BE2C (cell line): ENCODE measurements at regions not wholly inside any gene's neighbourhood (a gene's known extent, or its start where the extent isn't known, plus 50 kb on each side); places are given as distances from the start of the nearest gene placed in this dataset.

ENCODE experiments used
- DNase-seq: peaks from one replicate; pipeline ENCODE4 v3.0.0-alpha.2; 2020
- H3K27me3 ChIP-seq: fragments of 250-450 bp; sonication (Bioruptor Pico); 2 replicates; pipeline ENCODE4 v1.5.1; 2020; ENCODE audit warnings: mild to moderate bottlenecking
- H3K36me3 ChIP-seq: fragments of 250-450 bp; sonication (Bioruptor Pico); 2 replicates; pipeline ENCODE4 v1.5.1; 2020; ENCODE audit warnings: mild to moderate bottlenecking
- H3K4me1 ChIP-seq: fragments of 250-450 bp; sonication (Bioruptor Pico); 2 replicates; pipeline ENCODE4 v1.5.1; 2020
- H3K4me3 ChIP-seq: 2 replicates; pipeline ENCODE4 v1.5.1; 2011; ENCODE audit warnings: low read depth, low read length
- H3K9me3 ChIP-seq: fragments of 250-450 bp; sonication (Bioruptor Pico); 2 replicates; pipeline ENCODE4 v1.5.1; 2020
- TF ChIP-seq, protein P1 (sequence below): IDR thresholded peaks from 2 replicates; pipeline ENCODE4 v1.5.1; 2012; ENCODE audit warnings: mild to moderate bottlenecking, low read depth, low read length

DNA sequence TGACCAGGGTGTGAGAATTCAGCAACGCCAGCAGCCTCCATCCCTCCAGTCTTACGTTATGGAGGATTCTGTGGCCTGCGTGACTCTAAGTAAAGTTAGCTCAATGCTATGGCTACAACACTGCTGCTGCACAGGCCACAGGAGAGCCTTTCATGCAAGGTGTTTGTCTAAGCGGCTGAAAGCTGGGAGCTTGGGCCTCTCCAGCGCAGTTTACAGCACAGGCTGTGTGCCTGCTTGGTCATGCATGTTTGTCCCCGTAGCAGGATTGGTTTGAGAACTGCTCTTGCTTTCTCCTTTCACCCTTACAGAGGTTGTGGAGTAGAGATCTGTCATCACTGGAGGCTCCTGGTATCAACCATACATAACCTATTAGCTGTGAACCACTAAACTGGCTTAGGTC is 113.1 kb upstream of the TMCC3 start:
- no peak for DNase-seq
- Histone ChIP-seq H3K4me1 (no peaks in the 10 kb centered on the region), H3K36me3 (no peaks in the 10 kb centered on the region), H3K4me3 (no peak overlapping the region), H3K9me3 (no peaks in the 10 kb centered on the region), H3K27me3 (no peaks in the 10 kb centered on the region)
- TF ChIP-seq, protein P1, sequence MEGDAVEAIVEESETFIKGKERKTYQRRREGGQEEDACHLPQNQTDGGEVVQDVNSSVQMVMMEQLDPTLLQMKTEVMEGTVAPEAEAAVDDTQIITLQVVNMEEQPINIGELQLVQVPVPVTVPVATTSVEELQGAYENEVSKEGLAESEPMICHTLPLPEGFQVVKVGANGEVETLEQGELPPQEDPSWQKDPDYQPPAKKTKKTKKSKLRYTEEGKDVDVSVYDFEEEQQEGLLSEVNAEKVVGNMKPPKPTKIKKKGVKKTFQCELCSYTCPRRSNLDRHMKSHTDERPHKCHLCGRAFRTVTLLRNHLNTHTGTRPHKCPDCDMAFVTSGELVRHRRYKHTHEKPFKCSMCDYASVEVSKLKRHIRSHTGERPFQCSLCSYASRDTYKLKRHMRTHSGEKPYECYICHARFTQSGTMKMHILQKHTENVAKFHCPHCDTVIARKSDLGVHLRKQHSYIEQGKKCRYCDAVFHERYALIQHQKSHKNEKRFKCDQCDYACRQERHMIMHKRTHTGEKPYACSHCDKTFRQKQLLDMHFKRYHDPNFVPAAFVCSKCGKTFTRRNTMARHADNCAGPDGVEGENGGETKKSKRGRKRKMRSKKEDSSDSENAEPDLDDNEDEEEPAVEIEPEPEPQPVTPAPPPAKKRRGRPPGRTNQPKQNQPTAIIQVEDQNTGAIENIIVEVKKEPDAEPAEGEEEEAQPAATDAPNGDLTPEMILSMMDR = no peak

DNA sequence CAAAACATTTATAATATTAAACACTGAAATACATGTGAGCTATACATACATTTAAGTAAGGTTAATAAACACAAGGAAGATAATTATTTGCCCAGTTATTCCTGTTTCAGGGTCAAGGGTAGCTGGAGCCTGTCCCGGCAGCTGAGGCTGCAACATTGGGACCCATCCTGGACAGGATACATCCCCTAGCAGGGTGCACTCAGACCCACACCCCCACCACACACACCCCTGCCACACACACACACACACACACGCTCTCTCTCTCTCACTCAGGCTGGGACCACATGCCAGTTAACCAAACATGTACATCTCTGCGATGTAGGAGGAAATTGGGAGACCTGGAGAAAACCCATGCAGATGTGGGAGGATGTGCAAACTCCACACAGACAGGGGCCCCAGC is 112.6 kb upstream of the TMCC3 start:
- H3K9me3 ChIP-seq = no peaks in the 10 kb centered on the region
- H3K36me3 ChIP-seq = no peaks in the 10 kb centered on the region
- no peaks in the 10 kb centered on the region for H3K27me3 ChIP-seq
- H3K4me3 ChIP-seq = no peak overlapping the region
- no peaks in the 10 kb centered on the region for H3K4me1 ChIP-seq
- DNase-seq = no peak
- TF ChIP-seq, protein P1 = no peak

DNA sequence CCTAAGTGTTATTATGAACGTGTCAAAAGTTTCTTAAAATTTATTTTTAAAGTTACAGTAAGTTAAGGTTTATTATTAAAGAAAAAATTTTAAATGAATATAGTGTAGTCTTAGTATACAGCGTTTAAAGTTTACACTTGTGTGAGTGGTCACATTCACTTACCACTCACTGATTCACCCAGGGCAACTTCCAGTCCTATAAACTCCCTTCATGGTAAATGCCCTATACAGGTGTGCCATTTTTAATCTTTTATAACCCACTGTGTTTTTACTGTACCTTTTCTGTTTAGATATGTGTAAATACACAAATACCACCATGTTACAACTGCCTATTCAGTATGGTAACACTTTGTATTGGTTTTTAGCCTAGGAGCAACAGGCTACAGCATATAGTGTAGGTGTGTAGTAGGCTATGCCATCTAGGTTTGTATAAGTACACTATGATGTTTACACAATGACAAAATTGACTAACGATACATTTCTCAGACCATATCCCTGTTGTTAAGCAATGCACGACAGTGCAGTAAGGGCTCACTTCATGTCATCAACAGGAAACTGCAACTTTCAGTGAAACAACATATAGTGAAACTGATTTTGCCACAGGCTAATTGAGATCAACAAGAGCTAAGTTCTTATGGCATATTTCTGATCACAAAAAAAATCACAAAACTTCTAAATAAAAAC is 112.0 kb upstream of the TMCC3 start:
- H3K36me3 ChIP-seq = no peaks in the 10 kb centered on the region
- TF ChIP-seq, protein P1 = no peak
- H3K9me3 ChIP-seq = no peaks in the 10 kb centered on the region
- H3K4me1 ChIP-seq = no peaks in the 10 kb centered on the region
- no peak overlapping the region for H3K4me3 ChIP-seq
- no peaks in the 10 kb centered on the region for H3K27me3 ChIP-seq
- no peak for DNase-seq

DNA sequence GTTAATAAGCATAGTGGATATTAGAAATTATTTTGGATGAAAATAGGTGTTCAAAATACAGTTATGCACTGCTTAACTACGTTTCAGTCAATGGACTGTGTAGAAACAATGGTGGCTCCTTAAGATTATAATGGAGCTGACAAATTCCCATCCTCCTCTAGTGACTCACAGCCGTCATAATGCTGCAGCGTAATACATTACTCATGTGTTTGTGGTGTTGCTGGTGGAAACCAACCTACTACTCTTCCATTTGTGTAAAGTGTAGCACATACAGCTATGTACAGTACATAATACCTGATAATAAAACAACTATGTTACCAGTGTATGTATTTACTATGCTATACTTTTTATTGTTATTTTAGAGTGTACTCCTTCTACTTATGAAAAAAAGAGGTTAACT is 111.2 kb upstream of the TMCC3 start:
- no peaks in the 10 kb centered on the region for H3K4me1 ChIP-seq
- TF ChIP-seq, protein P1 = no peak
- DNase-seq = no peak
- H3K4me3 ChIP-seq = no peak overlapping the region
- H3K27me3 ChIP-seq = no peaks in the 10 kb centered on the region
- H3K9me3 ChIP-seq = no peaks in the 10 kb centered on the region
- no peaks in the 10 kb centered on the region for H3K36me3 ChIP-seq

DNA sequence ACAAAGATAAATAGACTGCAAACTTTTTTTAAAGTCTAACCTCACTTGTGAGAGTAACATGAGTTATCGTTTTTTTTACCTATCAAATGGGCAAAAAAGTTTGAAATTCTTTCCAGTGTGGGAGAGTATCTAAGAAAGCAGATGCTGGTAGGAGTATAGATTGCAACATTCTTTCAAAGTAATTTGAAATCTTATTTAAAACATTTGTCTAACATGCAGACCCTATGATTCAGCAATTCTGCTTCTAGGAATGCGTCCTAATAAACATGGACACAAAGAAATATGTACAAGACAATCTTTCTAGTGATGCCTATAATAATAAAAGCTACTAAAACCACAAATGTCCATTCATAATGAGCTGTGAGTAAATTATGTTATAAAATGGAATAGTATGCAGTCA is 110.4 kb upstream of the TMCC3 start:
- no peaks in the 10 kb centered on the region for H3K36me3 ChIP-seq
- no peaks in the 10 kb centered on the region for H3K9me3 ChIP-seq
- no peak overlapping the region for H3K4me3 ChIP-seq
- H3K4me1 ChIP-seq = no peaks in the 10 kb centered on the region
- H3K27me3 ChIP-seq = no peaks in the 10 kb centered on the region
- DNase-seq = no peak
- TF ChIP-seq, protein P1 = no peak

DNA sequence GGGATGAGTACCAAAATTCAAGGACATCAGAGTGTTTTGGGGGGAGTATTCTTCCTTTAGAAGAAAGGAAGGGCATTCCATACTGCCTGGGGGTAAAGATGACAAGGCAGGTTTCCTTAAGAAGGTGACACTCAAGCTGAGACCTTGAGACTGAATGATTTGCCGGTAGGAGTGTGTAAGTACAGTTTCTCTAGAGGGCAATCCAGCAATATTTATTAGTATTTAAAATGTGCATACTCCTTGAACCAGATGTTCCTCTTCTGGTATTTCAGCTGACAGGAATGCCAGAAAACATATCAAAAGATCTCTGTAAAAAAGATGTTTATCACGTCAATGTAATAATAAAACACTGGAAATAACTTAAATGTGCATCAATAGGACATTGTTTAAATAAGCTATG is 106.4 kb upstream of the TMCC3 start:
- no peak for DNase-seq

More for the DNA sequence above, 106.4 kb upstream of the TMCC3 start:
- Histone ChIP-seq H3K4me1 (no peaks in the 10 kb centered on the region), H3K9me3 (no peaks in the 10 kb centered on the region), H3K4me3 (no peak overlapping the region), H3K27me3 (no peaks in the 10 kb centered on the region), H3K36me3 (no peaks in the 10 kb centered on the region)
- TF ChIP-seq, protein P1 = no peak
